A549 (cell line): ENCODE measurements at regions not wholly inside any gene's neighbourhood (a gene's known extent, or its start where the extent isn't known, plus 50 kb on each side); places are given as distances from the start of the nearest gene placed in this dataset.

ENCODE experiments used
- ATAC-seq, 2 experiments: fragments of 200-7000 bp in 1 of 2; fragments of >200 bp in 1 of 2; cut with Nextera tagmentation in 1 of 2; cut with Tn5 transposase in 1 of 2; 3 replicates each; pipeline versions ENCODE4 v1.8.0 to v1.9.1; 2018 to 2020; ENCODE audit warnings: mild to moderate bottlenecking in 1 of 2, moderate library complexity in 1 of 2
- CTCF ChIA-PET: fragments of 300-600 bp; sonication (Branson Sonifier 250); formaldehyde crosslinking; extraction: SDS; loops from one replicate; lab custom pipeline; 2021; ENCODE audit warnings: antibody characterized with exemption, inconsistent platforms; lab: Yijun Ruan, JAX
- POLR2A ChIA-PET: fragments of 350-600 bp; formaldehyde crosslinking; extraction: SDS; loops from one replicate; lab custom pipeline; 2021; ENCODE audit warnings: antibody characterized with exemption, inconsistent platforms; lab: Yijun Ruan, JAX
- DNase-seq, 2 experiments: peaks; one replicate each; pipeline versions ENCODE4 v3.0.0 to v3.0.0-alpha.2; 2011 to 2016; ENCODE audit warnings: low read depth in 1 of 2, low spot score in 1 of 2
- FAIRE-seq: peaks from 2 replicates; lab custom pipeline; 2011; peaks lifted over from hg19 to GRCh38; lab: Jason Lieb, UNC
- H3K27ac ChIP-seq, 2 experiments: fragments of >200 bp; sonication (Bioruptor Twin); formaldehyde crosslinking; 3 replicates each; pipeline ENCODE4 v1.5.1; 2016 to 2017
- H3K4me1 ChIP-seq: fragments of >200 bp; sonication (Bioruptor Twin); formaldehyde crosslinking; 3 replicates; pipeline ENCODE4 v1.6.1; 2016
- H3K4me2 ChIP-seq: fragments of >200 bp; sonication (Bioruptor Twin); formaldehyde crosslinking; 3 replicates; pipeline ENCODE4 v1.6.1; 2016
- H3K4me3 ChIP-seq: fragments of >200 bp; sonication (Bioruptor Twin); formaldehyde crosslinking; 3 replicates; pipeline ENCODE4 v1.5.1; 2016
- H3K9me3 ChIP-seq: fragments of >200 bp; sonication (Bioruptor Twin); formaldehyde crosslinking; 3 replicates; pipeline ENCODE4 v1.6.1; 2016
- BCL3 ChIP-seq: fragments of >200 bp; sonication (Bioruptor Twin); formaldehyde crosslinking; IDR thresholded peaks from 3 replicates; pipeline ENCODE4 v1.6.1; 2016
- BHLHE40 ChIP-seq: IDR thresholded peaks from 2 replicates; pipeline ENCODE4 v1.6.1; 2012; ENCODE audit warnings: low read depth, low read length, inconsistent platforms
- CBX2 ChIP-seq: fragments of 200-600 bp; sonication (generic); IDR thresholded peaks from 2 replicates; pipeline ENCODE4 v1.6.1; 2016; ENCODE audit warnings: low read depth, mild to moderate bottlenecking, borderline replicate concordance
- CHD2 ChIP-seq: fragments of 150-350 bp; IDR thresholded peaks from 2 replicates; pipeline ENCODE4 v1.6.1; 2014; ENCODE audit warnings: low read length; ENCODE audit not compliant: partially characterized antibody
- CHD4 ChIP-seq: fragments of 200-600 bp; sonication (generic); IDR thresholded peaks from 2 replicates; pipeline ENCODE4 v1.6.1; 2016; ENCODE audit warnings: antibody characterized with exemption, mild to moderate bottlenecking, borderline replicate concordance
- CTCF ChIP-seq: fragments of >200 bp; sonication (Bioruptor Twin); formaldehyde crosslinking; IDR thresholded peaks from 3 replicates; pipeline ENCODE4 v1.5.1; 2016
- EHF ChIP-seq: fragments of 250-450 bp; sonication (Bioruptor Pico); IDR thresholded peaks from 2 replicates; pipeline ENCODE4 v1.5.0; 2020; ENCODE audit warnings: mild to moderate bottlenecking
- EHMT2 ChIP-seq: fragments of 200-600 bp; sonication (generic); IDR thresholded peaks from 2 replicates; pipeline ENCODE4 v1.6.1; 2016; ENCODE audit warnings: antibody characterized with exemption, low read depth, mild to moderate bottlenecking, moderate library complexity
- ELK1 ChIP-seq: fragments of 150-350 bp; IDR thresholded peaks from 2 replicates; pipeline ENCODE4 v1.6.1; 2014; ENCODE audit warnings: low read depth, mild to moderate bottlenecking, low read length
- EP300 ChIP-seq, 2 experiments: fragments of >200 bp; sonication (Bioruptor Twin); formaldehyde crosslinking; IDR thresholded peaks; 2 replicates in 1 of 2; 3 replicates in 1 of 2; pipeline ENCODE4 v1.6.1; 2016 to 2017
- FOXS1 ChIP-seq: fragments of 250-450 bp; sonication (Bioruptor Pico); IDR thresholded peaks from 2 replicates; pipeline ENCODE4 v1.5.0; 2020; ENCODE audit warnings: mild to moderate bottlenecking, moderate library complexity
- HDAC2 ChIP-seq: fragments of 200-600 bp; sonication (generic); IDR thresholded peaks from 2 replicates; pipeline ENCODE4 v1.6.1; 2016
- HEYL ChIP-seq: fragments of 250-450 bp; sonication (Bioruptor Pico); IDR thresholded peaks from 2 replicates; pipeline ENCODE4 v1.8.0; 2021; ENCODE audit warnings: mild to moderate bottlenecking, moderate library complexity
- HMGXB4 ChIP-seq: fragments of 250-450 bp; sonication (Bioruptor Pico); IDR thresholded peaks from 2 replicates; pipeline ENCODE4 v1.5.0; 2021; ENCODE audit warnings: mild to moderate bottlenecking, moderate library complexity, borderline replicate concordance
- HOXA7 ChIP-seq: fragments of 250-450 bp; sonication (Bioruptor Pico); IDR thresholded peaks from 2 replicates; pipeline ENCODE4 v1.5.0; 2020; ENCODE audit warnings: mild to moderate bottlenecking, moderate library complexity
- JUN ChIP-seq, 2 experiments: fragments of >200 bp; sonication (Bioruptor Twin); formaldehyde crosslinking; IDR thresholded peaks; 2 replicates in 1 of 2; 3 replicates in 1 of 2; pipeline ENCODE4 v1.6.1; 2016 to 2017
- KDM5A ChIP-seq: fragments of 200-600 bp; sonication (generic); IDR thresholded peaks from 2 replicates; pipeline ENCODE4 v1.6.1; 2016; ENCODE audit warnings: antibody characterized with exemption, mild to moderate bottlenecking
- MAZ ChIP-seq: fragments of 150-350 bp; IDR thresholded peaks from 2 replicates; pipeline ENCODE4 v1.6.1; 2014; ENCODE audit warnings: antibody characterized with exemption, low read depth, low read length, borderline replicate concordance
- MYC ChIP-seq: IDR thresholded peaks from 2 replicates; pipeline ENCODE4 v1.6.1; 2012; ENCODE audit warnings: mild to moderate bottlenecking, inconsistent platforms, low read length, improper control_type of control experiment, borderline replicate concordance
- NR3C1 ChIP-seq: fragments of >200 bp; sonication (Bioruptor Twin); formaldehyde crosslinking; IDR thresholded peaks from 3 replicates; pipeline ENCODE4 v1.6.1; 2017
- RFX5 ChIP-seq: fragments of 450-650 bp; IDR thresholded peaks from 2 replicates; pipeline ENCODE4 v1.7.1; 2014; ENCODE audit warnings: antibody characterized with exemption, mild to moderate bottlenecking, moderate library complexity
- SREBF2 ChIP-seq: fragments of 450-650 bp; IDR thresholded peaks from 2 replicates; pipeline ENCODE4 v1.6.1; 2014; ENCODE audit warnings: mild to moderate bottlenecking, moderate library complexity
- USF2 ChIP-seq: fragments of 450-650 bp; IDR thresholded peaks from 2 replicates; pipeline ENCODE4 v1.6.1; 2014; ENCODE audit warnings: antibody characterized with exemption
- ZFP36 ChIP-seq: fragments of 450-650 bp; IDR thresholded peaks from 2 replicates; pipeline ENCODE4 v1.6.1; 2014; ENCODE audit warnings: borderline replicate concordance; ENCODE audit not compliant: partially characterized antibody
- WGBS: methylation state at CpG from one replicate; pipeline ENCODE4 v1.1.6; 2017; ENCODE audit errors: missing lambda C conversion rate; 5-methylcytosine and 5-hydroxymethylcytosine counted together

GRCh38 chr13:31972453-31972852 is 59.1 kb upstream of the FRY start:
- Histone ChIP-seq H3K4me3 (no peak overlapping the region), H3K27ac (no peak overlapping the region), H3K9me3 (no peaks in the 10 kb centered on the region), H3K4me1 (no peaks in the 10 kb centered on the region), H3K4me2 (no peak overlapping the region)
- ATAC-seq (no peak), FAIRE-seq (no peak), DNase-seq (no peak)
- ChIA-PET CTCF (no interaction called here), POLR2A (no interaction called here)
- 27% methylated on average over 2 of the region's 2 CpGs for WGBS
- TF ChIP-seq CHD4: no peak
- no peak for TF ChIP-seq ZFP36
- TF ChIP-seq ELK1: no peak

GRCh38 chr13:31978021-31978420 is 53.6 kb upstream of the FRY start:
- 61% methylated on average over 3 of the region's 3 CpGs for WGBS
- POLR2A ChIA-PET: no interaction called here
- Histone ChIP-seq H3K4me1 (peaks cover 14% of the 10 kb centered on the region; the same call in 2 of the 3 replicates), H3K9me3 (no peaks in the 10 kb centered on the region), H3K4me2 (no peak overlapping the region), H3K4me3 (no peak overlapping the region), H3K27ac (no peak overlapping the region)
- TF ChIP-seq EP300 (IDR thresholded peaks at IDR 0.05): no peak
- no peak for TF ChIP-seq CBX2
- TF ChIP-seq USF2: no peak
- TF ChIP-seq NR3C1: no peak
- no peak for TF ChIP-seq HEYL (CRISPR knock-in tag)
- no peak for TF ChIP-seq FOXS1 (CRISPR knock-in tag)
- TF ChIP-seq JUN (IDR thresholded peaks at IDR 0.05): no peak
- TF ChIP-seq EHF (CRISPR knock-in tag): no peak
- no peak for TF ChIP-seq MAZ
- TF ChIP-seq KDM5A: no peak
- TF ChIP-seq CTCF: no peak
- TF ChIP-seq HDAC2: no peak
- TF ChIP-seq MYC: no peak
- no peak for TF ChIP-seq ELK1
- ATAC-seq (no peak), FAIRE-seq (no peak), DNase-seq (no peak)
- CTCF ChIA-PET: no interaction called here

- ChIA-PET POLR2A (no interaction called here), CTCF (no interaction called here)
- no peak for DNase-seq
- Histone ChIP-seq H3K4me2 (no peak overlapping the region), H3K9me3 (no peaks in the 10 kb centered on the region), H3K27ac (no peak overlapping the region), H3K4me1 (peaks cover 14% of the 10 kb centered on the region; the same call in 2 of the 3 replicates), H3K4me3 (no peak overlapping the region)
- no peak for ATAC-seq
- FAIRE-seq: no peak
- 69% methylated on average over 1 of the region's 1 CpG for WGBS
- TF ChIP-seq ELK1 (no peak), HMGXB4 (CRISPR knock-in tag) (no peak), RFX5 (no peak), USF2 (no peak), BCL3 (no peak), JUN (IDR thresholded peaks at IDR 0.05) (no peak), BHLHE40 (no peak), EHMT2 (no peak), FOXS1 (CRISPR knock-in tag) (no peak), SREBF2 (no peak), CHD2 (no peak), HOXA7 (CRISPR knock-in tag) (no peak)
These were observed 50.7 kb upstream of the FRY start for GRCh38 chr13:31980830-31981229.
